ENCODE measurements at regions not wholly inside any gene's neighbourhood (a gene's known extent, or its start where the extent isn't known, plus 50 kb on each side); places are given as distances from the start of the nearest gene placed in this dataset.

GRCh38 chr11:32232516-32232915 lies 141.6 kb downstream of the RCN1 start:
- no peak for TF ChIP-seq POU2F2 (IDR thresholded peaks at IDR 0.05; ENCODE audit: borderline replicate concordance, low read depth, low read length)
- no peak for TF ChIP-seq CTCF (IDR thresholded peaks at IDR 0.05 in 2 of 3, conservative IDR thresholded peaks at IDR 0.05 in 1 of 3; ENCODE audit: control insufficient read depth in 2 of 3, extremely low read depth in 1 of 3, insufficient read depth in 1 of 3, low read depth in 3 of 3, low read length in 3 of 3)
- TF ChIP-seq SMARCA5 (IDR thresholded peaks at IDR 0.05) = no peak

Data from GM12878 (cell line).